Uterus (tissue), 2 donors: ENCODE measurements at regions not wholly inside any gene's neighbourhood (a gene's known extent, or its start where the extent isn't known, plus 50 kb on each side); places are given as distances from the start of the nearest gene placed in this dataset.

Experiments used
- CTCF ChIP-seq, 4 experiments: fragments of 200-600 bp in 2 of 4; fragments of 450-650 bp in 2 of 4; sonication (generic) in 2 of 4; IDR thresholded peaks; one replicate each; pipeline ENCODE4 v1.5.1; 2016 to 2019; ENCODE audit warnings: antibody characterized with exemption in 4 of 4, mild to moderate bottlenecking in 2 of 4, moderate library complexity in 1 of 4
- POLR2A ChIP-seq, 2 donors: fragments of 450-650 bp; IDR thresholded peaks; one replicate each; pipeline ENCODE4 v1.6.1; 2016; ENCODE audit warnings: antibody characterized with exemption in 2 of 2, mild to moderate bottlenecking in 1 of 2, moderate library complexity in 1 of 2

GRCh38 chr11:121999651-122000050, 116.4 kb downstream of the BLID start:
- TF ChIP-seq CTCF (IDR thresholded peaks at IDR 0.05), result no peak
- TF ChIP-seq POLR2A (IDR thresholded peaks at IDR 0.05), result no peak
